DOHH2 (cell line): ENCODE measurements at regions not wholly inside any gene's neighbourhood (a gene's known extent, or its start where the extent isn't known, plus 50 kb on each side); places are given as distances from the start of the nearest gene placed in this dataset.

ENCODE experiments used
- EZH2phosphoT487 ChIP-seq: fragments of 200-600 bp; sonication (generic); IDR thresholded peaks from 2 replicates; pipeline ENCODE4 v1.6.1; 2017; ENCODE audit warnings: borderline replicate concordance, mild to moderate bottlenecking, antibody characterized with exemption, low read length, moderate library complexity, mixed read lengths
- TF ChIP-seq, protein P1 (sequence below): fragments of 200-600 bp; sonication (generic); IDR thresholded peaks from one replicate; pipeline ENCODE4 v1.5.1; 2014; ENCODE audit warnings: antibody characterized with exemption, mild to moderate bottlenecking, low read depth, low read length; ENCODE audit not compliant: poor library complexity, severe bottlenecking

DNA sequence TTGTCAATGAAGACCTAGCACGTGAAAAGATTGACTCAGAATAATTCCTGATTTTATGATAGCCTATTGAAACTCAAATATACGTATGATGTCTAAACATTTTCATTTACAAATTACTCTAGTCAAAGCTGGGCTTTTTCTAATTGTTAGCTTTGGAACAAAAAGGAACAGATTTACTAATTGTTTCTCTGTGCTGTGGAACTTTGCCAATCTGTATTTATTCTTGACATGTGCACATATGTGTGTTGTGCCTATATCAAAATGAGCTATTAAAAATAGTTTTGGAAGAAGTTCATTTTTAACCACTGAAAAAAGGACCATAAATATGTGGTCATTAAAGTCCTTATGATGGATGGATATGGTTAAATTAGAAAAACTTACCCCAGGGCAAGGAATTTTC lies 85.4 kb upstream of the PACRGL start:
- TF ChIP-seq, protein P1, sequence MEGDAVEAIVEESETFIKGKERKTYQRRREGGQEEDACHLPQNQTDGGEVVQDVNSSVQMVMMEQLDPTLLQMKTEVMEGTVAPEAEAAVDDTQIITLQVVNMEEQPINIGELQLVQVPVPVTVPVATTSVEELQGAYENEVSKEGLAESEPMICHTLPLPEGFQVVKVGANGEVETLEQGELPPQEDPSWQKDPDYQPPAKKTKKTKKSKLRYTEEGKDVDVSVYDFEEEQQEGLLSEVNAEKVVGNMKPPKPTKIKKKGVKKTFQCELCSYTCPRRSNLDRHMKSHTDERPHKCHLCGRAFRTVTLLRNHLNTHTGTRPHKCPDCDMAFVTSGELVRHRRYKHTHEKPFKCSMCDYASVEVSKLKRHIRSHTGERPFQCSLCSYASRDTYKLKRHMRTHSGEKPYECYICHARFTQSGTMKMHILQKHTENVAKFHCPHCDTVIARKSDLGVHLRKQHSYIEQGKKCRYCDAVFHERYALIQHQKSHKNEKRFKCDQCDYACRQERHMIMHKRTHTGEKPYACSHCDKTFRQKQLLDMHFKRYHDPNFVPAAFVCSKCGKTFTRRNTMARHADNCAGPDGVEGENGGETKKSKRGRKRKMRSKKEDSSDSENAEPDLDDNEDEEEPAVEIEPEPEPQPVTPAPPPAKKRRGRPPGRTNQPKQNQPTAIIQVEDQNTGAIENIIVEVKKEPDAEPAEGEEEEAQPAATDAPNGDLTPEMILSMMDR = no peak
- TF ChIP-seq EZH2phosphoT487 = no peak
